Pancreas (tissue), 10 donors: ENCODE measurements at regions not wholly inside any gene's neighbourhood (a gene's known extent, or its start where the extent isn't known, plus 50 kb on each side); places are given as distances from the start of the nearest gene placed in this dataset.
"Not testable (repeated sequence)": the region's sequence is repeated elsewhere in the genome, so short reads cannot be mapped to it uniquely, and the experiment has no call there.

ENCODE experiments used
- ATAC-seq, 4 donors: fragments of 200-7000 bp; cut with Tn5 transposase; one replicate each; pipeline versions ENCODE4 v1.8.0 to v1.9.1; 2020; ENCODE audit warnings: mild to moderate bottlenecking in 4 of 4, moderate library complexity in 4 of 4
- DNase-seq, 6 donors: peaks; one replicate each; pipeline ENCODE4 v3.0.0-alpha.2; 2020
- FAIRE-seq: peaks from 2 replicates; lab custom pipeline; 2012; peaks lifted over from hg19 to GRCh38; lab: Jason Lieb, UNC
- H3K27ac ChIP-seq, 4 donors: fragments of 200-600 bp; sonication (generic); 1 replicate in 3 of 4; 2 replicates in 1 of 4; pipeline versions ENCODE4 v1.5.0 to v1.8.0; 2020
- H3K27me3 ChIP-seq, 4 donors: fragments of 200-600 bp; one replicate each; pipeline ENCODE4 v1.8.0; 2021
- H3K36me3 ChIP-seq, 3 donors: fragments of 200-600 bp; sonication (generic) in 1 of 3; one replicate each; pipeline versions ENCODE4 v1.5.0 to v1.8.0; 2020 to 2021
- H3K4me1 ChIP-seq, 3 donors: fragments of 200-600 bp; one replicate each; pipeline ENCODE4 v1.8.0; 2021
- H3K4me3 ChIP-seq, 4 donors: fragments of 200-600 bp; sonication (generic) in 2 of 4; one replicate each; pipeline versions ENCODE4 v1.5.0 to v1.8.0; 2020 to 2021
- H3K9me3 ChIP-seq, 4 donors: fragments of 200-600 bp; one replicate each; pipeline ENCODE4 v1.8.0; 2021
- WGBS, 2 donors: extraction: QIAGEN DNeasy Blood & Tissue Kit; methylation state at CpG; one replicate each; pipeline ENCODE4 v1.1.7; 2013; 5-methylcytosine and 5-hydroxymethylcytosine counted together
- intact Hi-C, 3 donors: fragments of 100-400 bp; cut with DNase I; formaldehyde crosslinking; loops; one replicate each; pipeline versions ENCODE4 v1.11.1 to v1.14.2; 2022
- TF ChIP-seq, protein P1 (sequence below), 4 donors: fragments of 200-600 bp; sonication (generic) in 3 of 4; IDR thresholded peaks; one replicate each; pipeline versions ENCODE4 v1.5.0 to v1.8.0; 2021; ENCODE audit warnings: antibody characterized with exemption in 4 of 4
- donor health status: healthy with polysubstance abuse.
- donor health status: DM: no; HTN: no; CAD: no; lungs with moderate emphysema.
- donor health status: DM: no; HTN: no; CAD: no.
- donor health status: control.
- donor health status: control.
- donor health status: Bipolar disorder and iron deficiency.
- donor health status: DM: yes; HTN: yes; CAD: no.
- donor health status: DM: no; HTN: no; CAD: no.
- donor health status: DM: no; HTN: no; CAD: no.
- donor health status: DM: yes; HTN: yes; CAD: no.

DNA sequence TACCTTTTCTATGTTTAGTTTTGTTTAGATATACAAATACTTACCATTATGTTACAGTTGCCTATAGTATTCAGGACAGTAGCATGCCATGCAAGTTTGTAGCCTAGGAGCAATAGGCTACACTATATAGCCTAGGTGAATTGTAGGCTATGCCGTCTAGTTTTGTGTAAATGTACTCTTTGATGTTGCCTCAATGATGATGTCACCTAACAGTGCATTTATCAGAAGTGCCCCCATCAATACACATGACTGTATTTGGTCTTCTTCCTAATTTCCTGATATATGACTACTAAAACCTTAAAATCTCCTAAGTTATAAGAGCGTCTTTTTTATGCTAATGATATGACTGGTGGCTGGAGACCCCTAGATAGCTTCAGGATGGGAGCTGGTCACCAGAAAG, 394.4 kb upstream of the STXBP6 start:
- intact Hi-C loops, result no loop called here
- WGBS, 2 donors, result 57 to 62% methylated on average over 2 of the region's 2 CpGs
- no peaks in the 10 kb centered on the region for H3K27me3 ChIP-seq
- no peaks in the 10 kb centered on the region for H3K4me1 ChIP-seq
- no peak overlapping the region for H3K4me3 ChIP-seq
- ATAC-seq (no peak), DNase-seq (no peak), FAIRE-seq (no peak)
- no peaks in the 10 kb centered on the region for H3K9me3 ChIP-seq
- no peak overlapping the region for H3K27ac ChIP-seq
- H3K36me3 ChIP-seq, result no peaks in the 10 kb centered on the region
- TF ChIP-seq, protein P1, sequence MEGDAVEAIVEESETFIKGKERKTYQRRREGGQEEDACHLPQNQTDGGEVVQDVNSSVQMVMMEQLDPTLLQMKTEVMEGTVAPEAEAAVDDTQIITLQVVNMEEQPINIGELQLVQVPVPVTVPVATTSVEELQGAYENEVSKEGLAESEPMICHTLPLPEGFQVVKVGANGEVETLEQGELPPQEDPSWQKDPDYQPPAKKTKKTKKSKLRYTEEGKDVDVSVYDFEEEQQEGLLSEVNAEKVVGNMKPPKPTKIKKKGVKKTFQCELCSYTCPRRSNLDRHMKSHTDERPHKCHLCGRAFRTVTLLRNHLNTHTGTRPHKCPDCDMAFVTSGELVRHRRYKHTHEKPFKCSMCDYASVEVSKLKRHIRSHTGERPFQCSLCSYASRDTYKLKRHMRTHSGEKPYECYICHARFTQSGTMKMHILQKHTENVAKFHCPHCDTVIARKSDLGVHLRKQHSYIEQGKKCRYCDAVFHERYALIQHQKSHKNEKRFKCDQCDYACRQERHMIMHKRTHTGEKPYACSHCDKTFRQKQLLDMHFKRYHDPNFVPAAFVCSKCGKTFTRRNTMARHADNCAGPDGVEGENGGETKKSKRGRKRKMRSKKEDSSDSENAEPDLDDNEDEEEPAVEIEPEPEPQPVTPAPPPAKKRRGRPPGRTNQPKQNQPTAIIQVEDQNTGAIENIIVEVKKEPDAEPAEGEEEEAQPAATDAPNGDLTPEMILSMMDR (IDR thresholded peaks at IDR 0.05), result no peak

DNA sequence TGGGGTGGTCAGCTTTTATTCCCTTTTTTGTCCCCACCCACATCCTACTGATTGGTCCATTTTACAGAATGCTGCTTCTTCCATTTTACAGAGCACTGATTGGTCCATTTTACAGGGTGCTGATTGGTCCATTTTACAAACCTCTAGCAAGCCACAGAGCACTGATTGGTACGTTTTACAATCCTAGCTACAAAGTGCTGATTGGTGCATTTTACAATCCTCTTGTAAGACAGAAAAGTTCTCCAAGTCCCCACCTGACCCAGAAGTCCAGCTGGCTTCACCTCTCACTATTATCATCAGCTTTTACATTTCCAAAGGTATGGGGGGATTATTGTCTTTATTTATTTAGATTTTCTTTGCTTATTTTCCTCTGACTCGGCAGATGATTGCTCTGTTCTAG, 390.4 kb upstream of the STXBP6 start:
- intact Hi-C loops, DNase-seq, H3K4me1 ChIP-seq, H3K9me3 ChIP-seq, H3K27me3 ChIP-seq, H3K36me3 ChIP-seq, FAIRE-seq, H3K4me3 ChIP-seq, H3K27ac ChIP-seq, ATAC-seq: not testable (repeated sequence)
- 48 to 70% methylated on average over 2 of the region's 2 CpGs for WGBS, 2 donors

DNA sequence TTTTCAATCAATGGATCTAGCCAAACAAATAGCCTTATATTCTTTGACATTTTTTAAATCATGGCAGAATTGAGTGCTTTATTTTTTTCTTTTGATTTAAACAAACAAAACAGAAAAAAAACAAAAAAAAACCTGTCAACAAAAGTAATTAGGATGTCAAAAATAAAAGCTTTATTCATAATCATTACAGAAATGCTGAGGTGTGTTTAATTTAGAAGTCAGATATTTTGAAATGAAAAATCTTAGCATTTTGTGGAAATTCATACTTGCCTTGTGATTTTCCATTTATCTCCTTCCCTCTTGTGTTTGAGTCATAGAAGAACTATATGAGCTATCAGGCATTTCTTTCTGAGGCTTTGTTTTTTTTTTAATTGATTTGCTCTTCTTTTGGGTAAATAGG, 387.0 kb upstream of the STXBP6 start:
- ATAC-seq (no peak), DNase-seq (no peak), FAIRE-seq (no peak)
- H3K36me3 ChIP-seq, result no peaks in the 10 kb centered on the region
- no peak overlapping the region for H3K27ac ChIP-seq
- no peaks in the 10 kb centered on the region for H3K9me3 ChIP-seq
- H3K4me1 ChIP-seq, result no peaks in the 10 kb centered on the region
- TF ChIP-seq, protein P1 (IDR thresholded peaks at IDR 0.05), result no peak
- H3K27me3 ChIP-seq, result no peaks in the 10 kb centered on the region
- H3K4me3 ChIP-seq, result no peak overlapping the region
- intact Hi-C loops, result no loop called here

DNA sequence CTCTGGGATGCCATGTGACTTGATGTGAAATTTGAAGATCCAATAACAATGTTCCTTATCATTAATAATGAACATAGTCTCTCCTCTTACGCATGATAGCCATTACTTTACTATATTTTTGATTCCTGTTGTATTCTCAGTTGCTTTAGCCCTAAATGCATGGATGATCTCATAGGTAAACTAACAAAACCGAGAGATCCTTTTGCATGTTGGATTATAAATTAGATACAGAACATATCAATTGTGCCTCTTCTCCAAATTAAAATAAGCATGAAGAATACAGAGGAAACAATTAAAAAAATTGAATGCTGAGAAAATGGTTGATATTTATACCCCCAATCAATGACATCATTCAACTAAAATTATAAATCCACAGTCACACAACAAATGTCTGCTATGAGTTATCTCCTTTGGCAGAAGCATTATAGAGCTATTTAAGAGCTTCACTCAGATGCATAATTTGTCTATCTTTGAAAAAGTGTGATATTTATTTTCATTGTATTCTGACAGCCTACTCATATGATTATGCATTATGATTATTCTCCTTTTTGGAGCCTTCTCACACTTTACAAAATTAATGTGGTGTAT, 386.4 kb upstream of the STXBP6 start:
- no peaks in the 10 kb centered on the region for H3K27me3 ChIP-seq
- H3K9me3 ChIP-seq, result no peaks in the 10 kb centered on the region
- ATAC-seq (no peak), DNase-seq (no peak), FAIRE-seq (no peak)
- no peaks in the 10 kb centered on the region for H3K4me1 ChIP-seq
- 40 to 60% methylated on average over 2 of the region's 2 CpGs for WGBS, 2 donors
- no peak overlapping the region for H3K4me3 ChIP-seq
- intact Hi-C loops, result no loop called here
- no peaks in the 10 kb centered on the region for H3K36me3 ChIP-seq
- no peak overlapping the region for H3K27ac ChIP-seq
- TF ChIP-seq, protein P1 (IDR thresholded peaks at IDR 0.05), result no peak

DNA sequence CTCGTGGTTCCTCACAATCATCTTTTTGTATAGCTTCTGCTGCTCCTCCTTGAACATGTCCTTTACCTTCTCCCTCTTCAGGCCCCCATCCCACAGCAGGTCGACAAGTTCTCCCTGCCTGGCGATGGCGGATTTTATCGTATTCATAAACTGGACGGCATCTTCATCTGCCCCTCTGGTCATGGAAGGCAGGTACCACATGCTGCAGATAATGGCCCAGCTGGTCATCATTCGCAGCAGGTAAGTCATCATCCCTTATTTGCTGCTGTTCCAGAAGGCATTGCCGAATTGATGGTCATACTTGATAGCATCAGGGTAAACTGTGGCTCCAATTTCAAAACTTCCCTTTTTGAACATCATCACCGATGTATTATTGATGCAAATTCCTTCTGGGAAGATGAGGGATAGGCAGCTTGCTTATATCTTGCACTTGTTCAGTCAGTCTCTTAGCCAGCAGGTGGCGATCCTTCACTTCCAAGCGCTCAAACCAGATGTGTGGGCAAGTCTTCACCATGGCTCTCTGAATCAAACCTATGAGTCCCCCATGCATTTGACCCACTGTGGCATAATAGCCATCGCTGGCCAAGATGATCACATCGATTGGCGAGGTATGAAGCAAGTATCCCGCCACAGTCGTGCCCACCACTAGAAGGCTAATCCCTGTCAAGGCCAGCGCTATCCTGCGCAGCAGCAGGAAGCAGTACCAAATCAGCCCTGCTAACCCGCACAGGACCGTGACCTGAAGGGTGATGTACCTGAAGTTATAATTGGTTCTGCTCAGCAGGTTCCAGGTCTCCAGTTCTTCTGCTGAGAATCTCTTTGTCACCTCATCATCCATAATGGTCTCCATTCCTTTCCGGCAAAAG, 381.5 kb upstream of the STXBP6 start:
- H3K4me1 ChIP-seq, result no peaks in the 10 kb centered on the region
- ATAC-seq (no peak), FAIRE-seq (no peak), DNase-seq (no peak)
- intact Hi-C loops, result no loop called here
- no peaks in the 10 kb centered on the region for H3K27me3 ChIP-seq
- H3K36me3 ChIP-seq, result no peaks in the 10 kb centered on the region
- 63 to 74% methylated on average over 21 of the region's 21 CpGs for WGBS, 2 donors
- TF ChIP-seq, protein P1 (IDR thresholded peaks at IDR 0.05), result no peak
- H3K4me3 ChIP-seq, result no peak overlapping the region
- no peak overlapping the region for H3K27ac ChIP-seq
- H3K9me3 ChIP-seq, result no peaks in the 10 kb centered on the region
